HG03442 (cell line): ENCODE measurements at regions not wholly inside any gene's neighbourhood (a gene's known extent, or its start where the extent isn't known, plus 50 kb on each side); places are given as distances from the start of the nearest gene placed in this dataset.

Source experiments
- ATAC-seq: cut with Tn5 transposase; IDR thresholded peaks from one replicate; pipeline ENCODE4 v1.9.1; 2021; ENCODE audit warnings: mild to moderate bottlenecking, moderate library complexity; ENCODE audit not compliant: unreplicated experiment

DNA sequence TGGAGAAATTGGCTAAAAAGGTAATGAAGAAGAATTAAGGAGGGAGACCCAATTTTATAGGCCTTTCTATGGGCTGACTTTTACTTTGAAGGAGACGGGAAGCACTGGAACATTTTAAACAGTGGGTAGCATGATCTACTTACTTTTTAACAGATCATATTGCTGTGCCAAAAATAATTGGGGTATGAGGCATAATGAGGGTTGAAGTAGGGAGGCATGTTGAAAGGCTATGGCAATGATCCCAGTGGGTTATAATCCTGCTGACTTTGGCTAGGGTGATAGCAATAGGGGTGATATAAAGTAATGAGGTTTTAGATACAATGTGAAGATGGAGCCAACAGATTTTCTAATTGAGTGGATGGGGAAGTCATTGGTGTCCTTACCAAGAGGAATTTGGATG is 73.2 kb downstream of the GPR37 start:
- ATAC-seq, result no peak

DNA sequence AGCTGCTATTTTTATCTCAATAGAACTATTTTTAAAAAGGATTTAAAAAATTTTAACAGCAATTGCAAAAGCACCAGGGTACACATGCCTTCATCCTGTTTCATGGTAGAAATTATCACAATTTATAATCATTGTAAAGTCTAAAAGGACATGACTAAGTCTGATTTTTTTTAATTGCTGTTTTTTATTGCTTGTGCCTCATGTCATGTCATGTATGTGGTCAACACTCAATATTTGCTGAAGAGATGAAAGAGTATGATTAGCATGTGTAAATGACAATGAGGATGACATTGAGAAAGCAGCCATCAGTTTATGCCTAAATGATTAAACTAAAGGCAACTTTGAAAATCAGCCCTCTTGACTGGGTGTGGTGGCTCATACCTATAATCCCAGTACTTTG is 74.8 kb downstream of the GPR37 start:
- ATAC-seq, result no peak

DNA sequence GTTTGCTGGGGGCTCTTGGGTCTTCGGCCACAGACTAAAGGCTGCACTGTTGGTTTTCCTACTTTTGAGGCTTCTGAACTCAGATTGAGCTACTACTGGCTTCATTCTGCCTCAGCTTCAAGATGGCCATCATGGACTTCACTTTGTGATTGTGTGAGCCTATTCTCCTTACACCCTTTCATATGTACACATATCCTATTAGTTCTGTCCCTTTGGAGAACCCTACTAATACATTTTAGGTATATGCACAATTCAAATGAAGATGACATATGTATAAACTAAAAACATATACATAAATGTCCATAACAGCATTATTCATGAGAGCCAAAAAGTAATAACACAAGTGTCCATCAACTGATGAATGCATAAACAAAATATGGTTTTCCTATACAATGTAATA is 75.7 kb downstream of the GPR37 start:
- ATAC-seq, result no peak

DNA sequence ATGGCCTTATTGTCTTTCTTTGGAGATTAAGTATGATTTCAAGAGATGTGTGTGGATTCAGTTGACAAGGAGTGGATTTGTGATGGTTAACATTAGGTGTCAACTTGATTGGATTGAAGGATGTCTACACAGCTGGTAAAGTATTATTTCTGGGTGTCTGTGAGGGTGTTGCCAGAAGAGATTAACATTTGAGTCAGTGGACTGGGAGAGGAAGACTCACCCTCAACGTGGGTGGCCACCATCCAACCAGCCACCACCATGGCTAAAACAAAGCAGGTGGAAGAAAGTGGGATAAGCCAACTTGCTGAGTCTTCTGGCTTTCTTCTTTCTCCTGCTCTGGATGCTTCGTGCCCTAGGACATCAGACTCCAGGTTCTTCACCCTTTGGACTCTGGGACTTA is 76.1 kb downstream of the GPR37 start:
- ATAC-seq, result no peak

DNA sequence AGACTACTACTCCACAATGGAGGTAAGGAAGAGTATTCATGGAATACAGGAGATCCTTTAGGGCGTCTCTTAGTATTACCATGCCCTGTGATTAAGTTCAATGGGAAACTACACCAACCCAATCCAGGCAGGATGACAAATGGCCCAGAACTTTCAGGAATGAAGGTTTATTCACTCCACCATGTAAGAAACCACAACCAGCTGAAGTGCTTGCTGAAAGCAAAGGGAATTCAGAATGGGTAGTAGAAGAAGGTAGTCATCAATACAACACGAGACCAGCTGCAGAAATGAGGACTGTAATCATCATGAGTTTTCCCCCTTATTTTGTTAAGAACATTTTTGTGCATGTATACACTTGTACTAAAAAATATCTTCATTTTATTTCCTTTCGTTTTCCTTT is 76.6 kb downstream of the GPR37 start:
- ATAC-seq, result no peak

DNA sequence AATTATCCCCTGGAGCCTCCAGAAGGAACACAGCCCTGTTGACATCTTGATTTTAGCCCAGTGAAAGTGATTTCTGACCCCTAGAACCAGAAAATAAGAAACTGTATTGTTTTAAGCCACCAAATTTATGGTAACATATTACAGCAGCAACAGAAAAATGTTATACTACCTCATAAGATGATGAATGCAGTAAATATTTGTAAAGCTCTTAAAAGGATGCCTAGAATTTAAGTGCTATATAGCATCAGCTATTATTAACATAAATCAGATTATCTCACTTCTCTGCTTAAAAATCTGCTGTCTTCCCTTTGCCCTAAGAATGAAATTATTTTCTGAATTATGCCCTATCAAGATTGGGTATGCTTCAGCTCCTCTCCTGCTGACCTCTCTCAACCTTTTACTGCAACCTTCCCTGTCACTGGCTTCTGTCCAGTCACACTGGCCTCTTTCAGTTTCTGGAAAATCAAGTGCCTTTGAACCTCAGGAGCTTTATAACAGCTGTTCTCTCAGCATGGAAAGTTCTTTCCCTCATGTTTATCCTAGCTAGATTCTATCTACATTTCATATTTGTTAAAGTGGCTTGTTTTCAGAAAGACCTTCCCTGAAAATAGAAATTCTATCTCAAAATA is 78.9 kb downstream of the GPR37 start:
- no peak for ATAC-seq

DNA sequence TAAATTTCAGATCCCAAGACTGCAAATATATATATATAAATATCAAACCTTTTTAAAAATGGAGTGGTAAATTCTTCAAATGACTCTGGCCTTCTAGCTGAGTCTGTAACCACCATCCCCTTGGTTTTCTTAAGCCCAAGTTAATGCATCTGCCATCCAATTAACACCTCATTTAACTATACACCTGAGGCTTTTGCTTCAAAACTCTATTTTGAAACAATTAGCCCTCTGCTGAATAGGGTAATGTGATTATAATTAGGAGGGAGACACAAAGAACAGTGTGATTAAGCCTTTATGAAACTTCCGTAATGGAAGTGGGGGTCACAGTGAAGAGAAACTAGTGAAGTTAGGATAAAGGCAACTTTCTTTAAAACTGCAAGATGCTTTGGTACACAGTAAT is 83.6 kb downstream of the GPR37 start:
- ATAC-seq, result no peak

DNA sequence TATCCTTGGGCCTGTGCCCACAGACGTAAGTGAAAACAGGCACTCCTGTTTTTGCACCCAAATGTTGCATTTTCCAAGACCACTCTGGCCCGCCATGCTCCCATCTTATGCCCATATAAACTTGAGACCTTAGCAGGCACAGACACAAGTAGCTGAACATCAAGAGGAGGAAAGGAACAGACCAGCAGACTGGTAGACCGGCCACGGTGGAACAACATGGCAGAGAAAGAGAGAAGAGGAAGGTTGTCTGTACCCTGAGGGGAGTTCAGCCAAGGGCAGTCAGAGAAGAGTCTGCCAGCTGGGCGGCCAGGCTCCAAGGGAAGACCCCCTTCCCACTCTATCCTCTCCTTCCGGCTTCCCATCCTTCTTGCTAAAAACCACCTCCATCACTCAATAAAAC is 85.3 kb downstream of the GPR37 start:
- no peak for ATAC-seq

DNA sequence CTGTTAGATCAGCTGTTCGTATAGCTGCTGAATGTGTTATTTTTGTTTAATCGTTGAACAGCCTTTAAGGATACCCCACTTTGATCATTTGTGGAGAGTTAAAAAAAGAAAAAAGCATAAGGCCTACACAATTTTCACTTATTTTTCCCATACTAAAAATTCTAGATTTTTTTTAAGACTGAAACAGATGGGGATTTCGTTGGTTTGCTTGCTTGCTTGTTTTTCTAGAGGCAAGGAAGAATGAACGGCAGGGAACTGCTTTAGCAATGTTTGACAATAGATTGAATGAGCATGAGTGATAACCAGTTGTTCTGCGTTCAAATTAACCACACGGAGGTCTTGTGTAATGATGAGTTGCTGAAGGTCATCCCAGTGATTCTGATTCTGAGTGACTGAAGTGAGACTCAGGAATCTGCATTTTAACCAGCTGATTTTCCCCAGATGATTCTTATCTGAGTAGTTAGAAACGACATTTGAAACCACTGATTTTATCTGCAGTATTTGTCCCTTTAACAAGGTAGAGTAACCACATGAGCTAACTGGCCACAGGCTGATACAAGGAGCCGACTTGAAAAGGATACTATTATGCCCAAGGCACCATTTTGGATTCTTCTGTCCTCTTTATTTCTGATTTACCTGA is 85.9 kb downstream of the GPR37 start:
- no peak for ATAC-seq

DNA sequence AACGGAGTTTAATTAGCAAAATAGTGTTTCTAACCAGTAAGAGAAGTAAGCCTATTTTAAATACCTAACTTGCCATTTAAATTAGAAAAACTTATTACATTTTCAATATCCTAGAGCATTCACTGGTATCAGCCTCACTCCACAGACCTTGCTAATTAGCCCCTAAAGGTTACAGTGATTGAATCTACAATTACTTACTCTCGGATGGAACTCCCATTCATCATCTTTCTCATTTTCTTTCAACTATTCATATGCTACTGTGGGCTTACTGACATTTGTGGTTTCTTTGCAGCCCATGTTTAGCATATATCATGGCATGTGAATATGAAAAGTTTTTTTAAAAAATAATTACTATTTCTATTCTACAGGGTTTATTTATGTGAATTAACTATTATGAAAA is 86.4 kb downstream of the GPR37 start:
- ATAC-seq, result no peak

DNA sequence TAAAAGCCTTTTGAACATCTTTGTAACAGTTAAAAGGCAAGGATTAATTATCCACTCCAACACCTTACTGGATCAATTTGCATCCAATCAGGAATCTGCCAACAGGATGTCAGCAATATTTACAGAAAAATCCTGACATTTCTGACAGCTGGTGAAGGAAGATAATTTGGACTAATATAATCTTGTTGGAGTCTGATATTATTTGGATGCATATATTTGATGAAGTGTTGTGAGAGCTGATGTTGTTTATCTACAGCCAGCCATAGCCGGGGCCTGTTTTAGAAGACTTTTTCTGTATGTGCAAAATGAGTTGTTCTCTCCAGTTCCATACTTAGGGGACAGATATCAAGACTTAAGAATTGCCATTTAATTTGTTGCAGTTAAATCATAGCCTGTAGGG is 91.1 kb downstream of the GPR37 start:
- ATAC-seq, result no peak

DNA sequence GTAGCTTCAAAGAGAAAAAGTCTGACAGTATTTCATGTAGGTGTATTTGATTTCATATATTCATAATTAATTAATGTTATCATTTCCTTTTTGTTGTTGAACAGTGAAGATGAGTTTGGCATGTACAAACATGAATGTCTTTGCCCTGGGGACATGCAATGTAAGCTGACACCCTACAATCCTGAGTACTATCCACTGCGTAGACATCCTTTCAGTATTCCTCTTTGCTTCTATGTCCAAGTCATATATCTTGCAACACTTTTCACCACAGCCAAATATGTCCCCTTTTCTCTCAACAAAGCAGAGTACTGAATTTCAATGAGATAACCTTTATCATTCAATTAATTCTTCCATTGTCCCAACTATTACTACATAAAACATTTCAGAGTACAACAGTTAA is 93.6 kb downstream of the GPR37 start:
- ATAC-seq, result no peak

DNA sequence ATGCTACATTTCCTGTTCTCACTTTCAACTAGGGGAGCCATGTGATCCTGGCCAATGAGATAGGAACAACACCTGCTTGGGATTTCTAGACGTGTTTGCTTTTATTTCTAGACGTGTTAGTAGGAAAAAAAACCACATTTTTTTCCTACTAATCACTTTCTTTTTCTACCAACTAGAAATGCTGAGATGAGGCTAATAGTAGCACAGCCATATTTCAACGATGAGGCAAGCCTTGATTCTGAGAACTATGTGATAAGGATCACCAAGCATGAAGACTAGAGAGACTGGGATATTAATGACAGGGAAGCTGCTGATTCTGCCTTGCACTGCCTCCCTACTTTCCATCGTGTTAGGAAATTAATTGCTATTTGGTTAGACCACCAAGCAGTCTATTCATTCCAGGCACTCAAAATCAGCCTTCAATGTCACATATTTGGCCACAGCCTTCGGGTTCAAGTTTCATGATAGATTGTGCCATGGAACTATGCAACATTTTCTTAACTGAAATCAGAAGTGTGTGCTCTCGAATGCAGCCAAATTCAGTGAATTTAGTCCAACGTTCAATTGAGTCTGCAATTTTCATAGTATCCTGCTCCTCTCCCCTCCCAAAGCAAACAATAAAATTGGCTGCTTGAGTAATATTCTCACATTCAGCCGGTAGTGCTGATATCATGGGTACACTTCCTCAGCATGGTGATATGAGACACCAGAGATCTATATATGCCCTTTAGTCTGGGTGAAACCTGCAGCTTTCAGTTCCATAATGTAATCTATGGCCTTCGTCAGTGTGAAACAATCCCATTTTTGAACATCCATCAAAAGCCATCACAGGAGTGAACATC is 98.1 kb downstream of the GPR37 start:
- ATAC-seq, result no peak

DNA sequence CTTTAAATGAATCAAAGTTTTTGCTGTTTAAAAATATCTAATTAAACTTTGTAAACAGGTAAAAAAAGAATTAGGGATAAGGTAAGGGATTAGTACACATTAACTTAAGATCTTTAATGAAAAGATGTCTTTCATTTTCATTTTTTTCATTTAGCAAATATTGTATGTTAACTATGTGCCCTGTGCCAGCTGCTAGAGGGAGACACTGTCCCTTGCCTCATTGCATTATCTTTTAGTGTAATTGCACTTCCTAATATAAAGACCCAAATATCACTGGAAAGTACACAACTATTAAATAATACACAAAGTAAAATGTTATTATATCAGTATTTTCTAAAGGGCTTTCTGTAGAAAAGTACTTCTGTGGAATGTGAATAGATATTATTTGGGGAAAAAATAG is 102.7 kb downstream of the GPR37 start:
- ATAC-seq, result no peak

DNA sequence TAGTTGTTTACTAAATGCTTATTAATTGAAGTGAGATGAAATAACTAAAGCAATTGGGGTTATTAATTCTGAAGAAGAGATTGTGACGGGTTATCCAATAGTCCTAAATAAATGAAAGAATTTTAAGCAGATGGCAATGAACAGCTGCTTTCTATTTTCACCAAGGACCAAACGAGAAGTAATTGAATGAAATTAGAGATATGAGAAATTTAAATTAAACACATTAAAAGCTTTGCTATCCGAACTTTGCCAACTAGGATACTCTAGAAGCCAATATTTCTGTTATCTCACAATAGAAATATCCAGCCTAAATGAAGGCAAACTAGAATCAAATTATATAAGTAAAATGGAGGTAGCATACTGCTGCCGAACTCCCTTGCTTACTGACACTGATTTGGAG is 103.2 kb downstream of the GPR37 start:
- ATAC-seq, result no peak

DNA sequence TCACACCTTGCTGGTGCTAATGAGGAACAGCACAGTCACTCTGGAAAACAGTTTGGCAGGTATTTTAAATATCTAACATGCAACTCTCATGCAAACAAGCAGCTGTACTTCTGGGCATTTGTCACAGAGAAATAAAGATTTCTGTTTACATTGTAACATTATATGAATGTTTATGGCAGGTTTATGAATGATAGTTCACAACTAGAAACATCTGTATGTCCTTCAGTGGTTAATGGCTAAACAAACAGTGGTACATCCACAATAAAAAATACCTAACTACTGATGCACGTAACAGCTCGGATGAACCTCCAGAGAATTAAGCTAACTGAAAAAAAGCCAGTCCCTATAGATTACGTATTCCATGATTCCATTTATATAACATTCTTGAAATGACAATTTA is 109.6 kb downstream of the GPR37 start:
- ATAC-seq, result no peak

DNA sequence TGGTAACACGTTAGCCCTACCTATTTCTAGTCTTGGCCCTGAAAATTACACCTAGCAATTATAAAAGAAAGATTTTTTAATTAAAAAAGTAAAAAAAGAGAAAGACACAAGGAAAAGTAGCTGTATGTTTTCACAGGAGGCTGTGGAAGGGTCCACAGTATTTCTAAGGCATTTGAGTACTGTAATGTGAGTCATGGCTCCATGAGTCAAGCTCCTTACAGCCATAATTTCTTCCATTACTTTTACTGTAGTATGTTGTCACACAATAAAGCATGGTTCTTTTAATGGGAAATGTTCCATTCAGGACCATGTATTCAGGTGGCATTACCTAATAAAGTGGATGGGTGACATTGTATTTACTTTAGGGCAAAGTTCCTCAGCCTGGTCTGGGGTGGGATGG is 113.4 kb downstream of the GPR37 start:
- no peak for ATAC-seq

DNA sequence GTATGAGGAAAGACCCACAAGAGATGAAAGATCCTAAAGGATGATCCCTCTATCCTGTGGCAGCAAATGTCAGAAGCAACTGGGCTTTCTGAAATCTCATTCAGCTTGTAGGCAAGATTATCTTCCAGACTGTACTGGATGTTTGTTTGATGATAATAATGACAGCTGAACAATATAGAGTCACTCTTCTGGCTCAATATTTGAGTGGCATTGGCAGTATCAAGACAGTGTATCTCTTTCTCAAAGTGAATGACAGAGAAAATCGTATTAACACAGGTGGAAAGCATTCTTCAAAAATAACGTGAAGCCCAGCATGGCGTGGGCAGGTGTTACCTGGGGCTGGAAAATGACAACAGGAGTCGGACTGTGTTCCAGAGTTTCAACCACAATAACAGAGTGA is 114.5 kb downstream of the GPR37 start:
- no peak for ATAC-seq

DNA sequence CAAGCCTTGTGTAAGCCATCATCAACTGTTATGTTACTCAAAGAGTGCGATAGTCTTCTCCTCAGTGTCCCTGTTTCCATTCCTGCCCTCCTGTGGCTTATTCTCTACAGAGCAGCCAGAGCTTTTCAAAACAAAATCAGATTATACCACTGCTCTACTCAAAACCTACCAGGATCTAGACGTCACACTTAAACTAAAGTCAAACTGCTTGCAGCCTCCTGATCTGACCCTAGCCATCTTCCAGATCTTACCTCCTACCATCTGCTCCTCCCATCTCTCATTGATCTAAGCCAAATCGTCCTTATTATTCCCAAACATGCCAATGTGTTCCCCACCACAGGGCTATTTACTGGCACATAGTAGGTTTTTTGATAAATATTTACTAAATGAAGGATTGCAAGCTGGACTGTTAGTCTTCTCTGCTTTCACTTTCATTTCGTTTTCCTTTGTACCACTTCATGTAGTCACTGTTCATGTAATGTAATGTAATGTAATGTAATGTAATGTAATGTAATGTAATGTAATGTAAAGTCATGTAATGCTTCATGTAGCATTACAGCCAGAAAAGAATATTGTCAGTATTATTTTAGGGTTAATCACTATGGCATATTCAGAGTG is 116.1 kb downstream of the GPR37 start:
- ATAC-seq, result no peak

DNA sequence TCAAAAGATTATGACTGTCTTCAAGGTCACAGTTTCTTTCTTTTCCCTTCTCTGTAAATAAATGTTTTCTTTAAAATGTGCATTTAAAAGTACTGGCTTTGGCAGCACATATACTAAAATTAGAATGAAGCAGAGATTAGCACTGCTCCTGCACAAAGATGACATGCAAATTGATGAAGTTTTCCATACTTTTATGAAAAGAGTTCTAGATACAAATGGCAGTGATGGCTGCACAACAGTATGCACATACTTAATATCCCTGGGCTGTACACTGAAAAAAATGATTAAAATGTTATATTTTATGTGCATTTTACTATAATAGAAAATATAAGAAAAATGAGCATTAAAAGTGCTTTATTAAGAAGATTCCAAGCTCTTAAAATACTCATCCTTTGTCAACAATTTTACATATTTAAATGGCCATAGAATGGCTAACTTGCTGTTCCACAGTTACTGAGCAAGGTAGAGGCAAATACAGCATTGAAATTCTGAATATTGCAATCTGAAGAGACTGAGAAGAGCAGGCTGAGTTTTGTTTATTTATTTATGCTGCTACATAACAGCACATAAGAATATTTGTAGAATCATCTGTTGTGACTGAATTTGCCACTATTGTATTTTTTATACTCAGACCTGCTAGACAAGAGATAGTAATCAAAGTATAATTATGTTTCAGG is 117.8 kb downstream of the GPR37 start:
- ATAC-seq, result no peak

DNA sequence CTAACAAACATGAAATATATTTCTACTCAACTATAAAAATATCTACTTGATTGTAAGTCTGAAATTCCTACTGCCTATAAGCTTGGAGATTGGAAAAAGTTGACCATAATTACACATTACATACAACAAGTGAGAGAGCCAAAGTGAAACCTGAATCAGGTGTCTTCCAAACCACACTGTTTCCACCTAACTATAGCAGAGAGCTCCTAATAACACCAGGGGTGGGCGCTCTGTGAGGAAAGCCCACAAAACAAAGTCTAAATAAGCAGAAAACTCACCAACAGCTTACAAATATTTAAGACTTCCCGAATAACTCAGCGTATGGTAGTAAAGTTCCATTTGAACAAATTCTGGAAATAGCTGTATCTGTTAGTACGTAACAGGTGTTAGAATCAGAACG is 119.9 kb downstream of the GPR37 start:
- no peak for ATAC-seq
